ENCODE measurements at regions not wholly inside any gene's neighbourhood (a gene's known extent, or its start where the extent isn't known, plus 50 kb on each side); places are given as distances from the start of the nearest gene placed in this dataset.

DNA sequence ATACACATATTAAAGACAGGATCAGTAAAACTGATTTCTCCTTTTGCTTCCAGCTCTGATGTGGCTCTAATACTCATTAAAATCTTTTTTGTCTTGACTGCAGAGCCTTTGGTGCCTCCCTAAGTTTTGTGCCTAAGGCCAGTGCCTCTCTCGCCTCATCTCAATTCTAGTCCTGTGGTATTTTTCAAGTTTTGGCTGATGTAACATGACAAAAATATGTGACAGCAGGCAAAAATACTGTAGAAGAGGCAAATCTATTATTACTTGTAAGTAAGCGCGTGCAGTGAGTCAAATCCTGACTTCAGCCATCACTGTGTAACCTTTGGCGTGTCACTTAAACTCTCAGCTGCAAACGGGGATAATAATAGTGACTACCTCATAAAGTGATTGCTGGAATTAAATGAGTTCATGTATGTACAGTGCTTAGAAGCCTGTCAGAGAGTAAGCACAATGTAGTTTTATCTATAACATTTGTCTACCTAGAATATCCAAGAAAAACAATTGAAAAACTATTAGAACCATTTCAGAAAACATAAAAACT lies 74.0 kb downstream of the MAB21L3 start:
- peaks cover under 1% of the 10 kb centered on the region for H3K4me1 ChIP-seq
- H3K9me3 ChIP-seq = no peaks in the 10 kb centered on the region
- no peak for ATAC-seq
- H3K27me3 ChIP-seq = no peaks in the 10 kb centered on the region
- no peak for DNase-seq
- H3K27ac ChIP-seq = no peak overlapping the region
- H3K36me3 ChIP-seq (replicated peaks in 1 of 2; ENCODE audit: insufficient read depth in 1 of 2, low read depth in 2 of 2) = no peaks in the 10 kb centered on the region
- WGBS, 2 donors = 90% methylated on average over 5 of the region's 5 CpGs
- no peak overlapping the region for H3K4me3 ChIP-seq
- intact Hi-C loops (cut with DNase I) = no loop called here
- no peak for TF ChIP-seq POLR2A (IDR thresholded peaks at IDR 0.05)
- TF ChIP-seq, protein P1, sequence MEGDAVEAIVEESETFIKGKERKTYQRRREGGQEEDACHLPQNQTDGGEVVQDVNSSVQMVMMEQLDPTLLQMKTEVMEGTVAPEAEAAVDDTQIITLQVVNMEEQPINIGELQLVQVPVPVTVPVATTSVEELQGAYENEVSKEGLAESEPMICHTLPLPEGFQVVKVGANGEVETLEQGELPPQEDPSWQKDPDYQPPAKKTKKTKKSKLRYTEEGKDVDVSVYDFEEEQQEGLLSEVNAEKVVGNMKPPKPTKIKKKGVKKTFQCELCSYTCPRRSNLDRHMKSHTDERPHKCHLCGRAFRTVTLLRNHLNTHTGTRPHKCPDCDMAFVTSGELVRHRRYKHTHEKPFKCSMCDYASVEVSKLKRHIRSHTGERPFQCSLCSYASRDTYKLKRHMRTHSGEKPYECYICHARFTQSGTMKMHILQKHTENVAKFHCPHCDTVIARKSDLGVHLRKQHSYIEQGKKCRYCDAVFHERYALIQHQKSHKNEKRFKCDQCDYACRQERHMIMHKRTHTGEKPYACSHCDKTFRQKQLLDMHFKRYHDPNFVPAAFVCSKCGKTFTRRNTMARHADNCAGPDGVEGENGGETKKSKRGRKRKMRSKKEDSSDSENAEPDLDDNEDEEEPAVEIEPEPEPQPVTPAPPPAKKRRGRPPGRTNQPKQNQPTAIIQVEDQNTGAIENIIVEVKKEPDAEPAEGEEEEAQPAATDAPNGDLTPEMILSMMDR (IDR thresholded peaks at IDR 0.05) = no peak

DNA sequence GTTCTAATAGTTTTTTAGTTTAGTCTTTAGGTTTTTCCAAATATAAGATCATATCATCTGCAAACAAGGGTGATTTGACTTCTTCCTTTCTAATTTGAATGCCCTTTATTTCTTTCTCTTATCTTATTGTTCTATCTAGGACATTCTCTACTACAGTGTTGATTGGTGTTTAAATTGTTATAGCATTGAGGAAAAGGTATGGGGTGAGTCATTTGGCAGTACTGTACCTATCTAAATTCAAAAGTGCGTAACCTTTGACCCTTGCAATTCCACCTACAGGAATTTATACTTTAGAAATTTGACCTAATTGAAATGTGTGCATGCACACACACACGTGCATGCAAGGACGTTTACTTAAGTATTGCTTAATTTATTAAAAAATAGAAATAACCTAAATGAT lies 78.3 kb downstream of the MAB21L3 start:
- WGBS, 2 donors = 65 to 85% methylated on average over 3 of the region's 3 CpGs
- no peak for TF ChIP-seq POLR2A (IDR thresholded peaks at IDR 0.05)
- TF ChIP-seq, protein P1 (IDR thresholded peaks at IDR 0.05) = no peak
- ATAC-seq = no peak

DNA sequence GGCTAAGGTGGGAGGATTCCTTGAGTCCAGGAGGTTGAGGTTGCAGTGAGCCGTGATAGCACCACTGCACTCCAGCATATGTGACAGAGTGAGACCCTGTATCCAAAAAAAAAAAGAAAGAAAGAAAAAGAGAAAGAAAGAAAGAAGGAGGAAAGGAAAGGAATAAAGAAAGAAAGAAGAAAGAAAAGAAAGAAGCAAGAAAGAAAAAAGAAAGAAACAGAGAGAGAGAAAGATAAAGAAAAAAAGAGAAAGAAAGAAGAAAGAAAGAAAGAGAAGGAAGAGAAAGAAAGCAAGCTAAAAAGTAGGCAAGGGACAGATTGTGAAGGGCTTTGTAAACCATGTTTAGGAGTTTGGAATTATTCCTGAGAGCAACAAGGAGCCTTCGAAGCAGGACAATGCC lies 80.1 kb downstream of the MAB21L3 start:
- TF ChIP-seq, protein P1 (IDR thresholded peaks at IDR 0.05) = no peak
- TF ChIP-seq POLR2A (IDR thresholded peaks at IDR 0.05) = no peak
- WGBS, 2 donors = 86 to 95% methylated on average over 2 of the region's 2 CpGs
- DNase-seq = no peak
- intact Hi-C loops (cut with DNase I) = no loop called here
- Histone ChIP-seq H3K4me1 (peaks cover 11% of the 10 kb centered on the region), H3K36me3 (replicated peaks in 1 of 2; ENCODE audit: insufficient read depth in 1 of 2, low read depth in 2 of 2) (no peaks in the 10 kb centered on the region), H3K27ac (no peak overlapping the region), H3K4me3 (no peak overlapping the region), H3K9me3 (no peaks in the 10 kb centered on the region), H3K27me3 (no peaks in the 10 kb centered on the region)
- ATAC-seq = no peak

More for the DNA sequence above, 78.3 kb downstream of the MAB21L3 start:
- Histone ChIP-seq H3K4me3 (no peak overlapping the region), H3K27ac (no peak overlapping the region), H3K9me3 (no peaks in the 10 kb centered on the region), H3K36me3 (replicated peaks in 1 of 2; ENCODE audit: insufficient read depth in 1 of 2, low read depth in 2 of 2) (no peaks in the 10 kb centered on the region), H3K27me3 (no peaks in the 10 kb centered on the region), H3K4me1 (no peaks in the 10 kb centered on the region)
- no peak for DNase-seq
- intact Hi-C loops (cut with DNase I) = no loop called here

DNA sequence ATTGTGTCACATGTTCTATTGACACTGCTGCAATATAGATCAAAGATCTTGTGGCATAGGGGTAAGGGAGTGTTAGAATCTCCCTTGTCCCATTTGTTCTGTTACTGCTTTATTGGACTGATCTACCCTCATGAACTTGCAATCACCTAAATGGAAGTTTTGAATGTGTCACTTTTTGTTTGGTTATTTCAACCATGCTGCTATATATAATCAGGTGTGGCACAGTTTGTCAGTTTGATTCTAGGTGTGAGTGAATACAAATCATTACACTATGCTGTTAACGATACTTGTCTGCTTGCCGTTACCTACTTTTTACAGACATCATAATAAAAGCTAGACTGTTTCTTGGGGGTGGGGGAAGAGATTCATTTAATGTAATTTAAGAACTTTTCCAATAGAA lies 82.6 kb downstream of the MAB21L3 start:
- Histone ChIP-seq H3K27ac (no peak overlapping the region), H3K27me3 (no peaks in the 10 kb centered on the region), H3K9me3 (no peaks in the 10 kb centered on the region), H3K4me3 (no peak overlapping the region), H3K36me3 (replicated peaks in 1 of 2; ENCODE audit: insufficient read depth in 1 of 2, low read depth in 2 of 2) (no peaks in the 10 kb centered on the region), H3K4me1 (peaks cover 11% of the 10 kb centered on the region)
- WGBS, 2 donors = 95 to 97% methylated on average over 2 of the region's 2 CpGs
- DNase-seq (no peak), ATAC-seq (no peak)
- intact Hi-C loops (cut with DNase I) = no loop called here
- TF ChIP-seq POLR2A (IDR thresholded peaks at IDR 0.05) = no peak
- TF ChIP-seq, protein P1 (IDR thresholded peaks at IDR 0.05) = no peak

DNA sequence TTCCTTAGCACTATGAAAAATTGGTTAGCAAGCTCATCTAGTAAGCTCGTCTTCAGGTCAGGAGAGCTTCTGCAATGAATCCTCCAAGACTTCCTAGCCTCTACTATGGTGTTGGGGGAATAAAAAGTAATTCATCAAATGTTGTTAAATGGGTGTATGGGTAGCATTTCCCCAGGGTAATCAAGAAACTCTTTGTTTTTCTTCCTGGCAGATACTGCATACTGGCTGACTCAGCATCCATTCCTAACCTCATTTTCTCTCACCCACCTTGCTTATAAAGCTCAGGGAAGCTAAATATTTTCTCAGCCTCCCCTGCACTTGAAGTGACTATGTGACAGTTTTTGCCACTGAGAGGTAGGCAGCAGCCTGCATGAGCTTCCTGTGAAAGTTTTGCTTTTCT lies 83.4 kb downstream of the MAB21L3 start:
- DNase-seq (no peak), ATAC-seq (no peak)
- Histone ChIP-seq H3K9me3 (no peaks in the 10 kb centered on the region), H3K27ac (no peak overlapping the region), H3K4me3 (no peak overlapping the region), H3K27me3 (no peaks in the 10 kb centered on the region), H3K4me1 (peaks cover 11% of the 10 kb centered on the region), H3K36me3 (replicated peaks in 1 of 2; ENCODE audit: insufficient read depth in 1 of 2, low read depth in 2 of 2) (no peaks in the 10 kb centered on the region)
- 87 to 88% methylated on average over 1 of the region's 1 CpG for WGBS, 2 donors
- TF ChIP-seq POLR2A (IDR thresholded peaks at IDR 0.05) = no peak
- TF ChIP-seq, protein P1 (IDR thresholded peaks at IDR 0.05) = no peak
- intact Hi-C loops (cut with DNase I) = no loop called here
